Liver (tissue), 7 donors: ENCODE measurements at regions not wholly inside any gene's neighbourhood (a gene's known extent, or its start where the extent isn't known, plus 50 kb on each side); places are given as distances from the start of the nearest gene placed in this dataset.
A peak's percentile ranks its signal among the peaks of the same experiment; 100 is the strongest.
"Not testable (repeated sequence)": the region's sequence is repeated elsewhere in the genome, so short reads cannot be mapped to it uniquely, and the experiment has no call there.

Experiments
- DNase-seq: peaks from one replicate; pipeline ENCODE4 v3.0.0-alpha.2; 2017; ENCODE audit warnings: low spot score
- H3K27ac ChIP-seq, 2 donors: one replicate each; pipeline ENCODE4 v1.7.0; 2013; ENCODE audit warnings: inconsistent platforms in 2 of 2, low read length in 2 of 2, control low read depth in 1 of 2, low read depth in 1 of 2, mild to moderate bottlenecking in 1 of 2
- H3K27me3 ChIP-seq, 4 donors: one replicate each; pipeline versions ENCODE4 v1.6.1 to v1.7.0; 2013; ENCODE audit warnings: low read length in 3 of 4, inconsistent platforms in 1 of 4, mild to moderate bottlenecking in 1 of 4, moderate library complexity in 1 of 4; ENCODE audit not compliant: control insufficient read depth in 4 of 4, insufficient read depth in 4 of 4
- H3K36me3 ChIP-seq, 4 donors: one replicate each; pipeline versions ENCODE4 v1.6.1 to v1.7.0; 2013; ENCODE audit warnings: low read length in 3 of 4, mild to moderate bottlenecking in 3 of 4, low read depth in 1 of 4, moderate library complexity in 1 of 4; ENCODE audit not compliant: control insufficient read depth in 4 of 4, insufficient read depth in 3 of 4
- H3K4me1 ChIP-seq, 4 donors: one replicate each; pipeline versions ENCODE4 v1.6.1 to v1.7.0; 2013; ENCODE audit warnings: low read length in 3 of 4, mild to moderate bottlenecking in 3 of 4, moderate library complexity in 1 of 4; ENCODE audit not compliant: control insufficient read depth in 4 of 4, insufficient read depth in 4 of 4
- H3K4me3 ChIP-seq, 3 donors: one replicate each; pipeline versions ENCODE4 v1.6.1 to v1.7.0; 2013; ENCODE audit warnings: low read length in 3 of 3, control low read depth in 1 of 3, low read depth in 1 of 3, mild to moderate bottlenecking in 1 of 3
- H3K9ac ChIP-seq, 2 donors: one replicate each; pipeline ENCODE4 v1.7.0; 2013; ENCODE audit warnings: low read length in 2 of 2, mild to moderate bottlenecking in 2 of 2, moderate library complexity in 2 of 2, control low read depth in 1 of 2, low read depth in 1 of 2
- H3K9me3 ChIP-seq, 4 donors: one replicate each; pipeline versions ENCODE4 v1.6.1 to v1.7.0; 2013; ENCODE audit warnings: low read length in 3 of 4; ENCODE audit not compliant: control insufficient read depth in 4 of 4
- ATF3 ChIP-seq: IDR thresholded peaks from 2 replicates; pipeline ENCODE4 v1.6.1; 2016; ENCODE audit warnings: antibody characterized with exemption
- FOXA1 ChIP-seq: IDR thresholded peaks from 2 replicates; pipeline ENCODE4 v1.6.1; 2016; ENCODE audit warnings: antibody characterized with exemption
- FOXA2 ChIP-seq: IDR thresholded peaks from 2 replicates; pipeline ENCODE4 v1.6.1; 2016; ENCODE audit warnings: antibody characterized with exemption
- GABPA ChIP-seq, 2 donors: IDR thresholded peaks in 1 of 2; conservative IDR thresholded peaks in 1 of 2; 2 replicates each; pipeline ENCODE4 v1.6.1; 2016; ENCODE audit warnings: antibody characterized with exemption in 2 of 2, mild to moderate bottlenecking in 1 of 2, moderate library complexity in 1 of 2
- HNF4G ChIP-seq: IDR thresholded peaks from 2 replicates; pipeline ENCODE4 v1.6.1; 2016; ENCODE audit warnings: antibody characterized with exemption
- RXRA ChIP-seq, 2 donors: IDR thresholded peaks; 2 replicates each; pipeline ENCODE4 v1.6.1; 2017 to 2018; ENCODE audit warnings: antibody characterized with exemption in 2 of 2, mild to moderate bottlenecking in 1 of 2
- SP1 ChIP-seq: IDR thresholded peaks from 2 replicates; pipeline ENCODE4 v1.6.1; 2018; ENCODE audit warnings: antibody characterized with exemption, mild to moderate bottlenecking
- YY1 ChIP-seq: IDR thresholded peaks from 2 replicates; pipeline ENCODE4 v1.6.1; 2016; ENCODE audit warnings: antibody characterized with exemption, mild to moderate bottlenecking
- WGBS: extraction: QIAGEN DNeasy Blood & Tissue Kit; methylation state at CpG from one replicate; pipeline ENCODE4 v1.1.7; 2013; 5-methylcytosine and 5-hydroxymethylcytosine counted together
- TF ChIP-seq, protein P1 (sequence below): IDR thresholded peaks from 2 replicates; pipeline ENCODE4 v1.6.1; 2016; ENCODE audit warnings: antibody characterized with exemption
- donor health status: healthy.
- donor health status: healthy.
- donor health status: healthy.
- donor health status: healthy.

- 81% methylated on average over 17 of the region's 17 CpGs for WGBS
- H3K36me3 ChIP-seq = no peaks in the 10 kb centered on the region
- H3K4me3 ChIP-seq = no peak overlapping the region
- no peak for TF ChIP-seq ATF3
- TF ChIP-seq FOXA2 = no peak
- TF ChIP-seq SP1 = no peak
- TF ChIP-seq RXRA (IDR thresholded peaks at IDR 0.05) = no peak
- no peak for TF ChIP-seq HNF4G
- TF ChIP-seq YY1 = no peak
- TF ChIP-seq, protein P1, sequence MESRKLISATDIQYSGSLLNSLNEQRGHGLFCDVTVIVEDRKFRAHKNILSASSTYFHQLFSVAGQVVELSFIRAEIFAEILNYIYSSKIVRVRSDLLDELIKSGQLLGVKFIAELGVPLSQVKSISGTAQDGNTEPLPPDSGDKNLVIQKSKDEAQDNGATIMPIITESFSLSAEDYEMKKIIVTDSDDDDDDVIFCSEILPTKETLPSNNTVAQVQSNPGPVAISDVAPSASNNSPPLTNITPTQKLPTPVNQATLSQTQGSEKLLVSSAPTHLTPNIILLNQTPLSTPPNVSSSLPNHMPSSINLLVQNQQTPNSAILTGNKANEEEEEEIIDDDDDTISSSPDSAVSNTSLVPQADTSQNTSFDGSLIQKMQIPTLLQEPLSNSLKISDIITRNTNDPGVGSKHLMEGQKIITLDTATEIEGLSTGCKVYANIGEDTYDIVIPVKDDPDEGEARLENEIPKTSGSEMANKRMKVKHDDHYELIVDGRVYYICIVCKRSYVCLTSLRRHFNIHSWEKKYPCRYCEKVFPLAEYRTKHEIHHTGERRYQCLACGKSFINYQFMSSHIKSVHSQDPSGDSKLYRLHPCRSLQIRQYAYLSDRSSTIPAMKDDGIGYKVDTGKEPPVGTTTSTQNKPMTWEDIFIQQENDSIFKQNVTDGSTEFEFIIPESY = no peak
- H3K27ac ChIP-seq = no peak overlapping the region
- H3K4me1 ChIP-seq = no peaks in the 10 kb centered on the region
- peaks cover 0 to 10% (median 2%) of the 10 kb centered on the region in 4 donors for H3K9me3 ChIP-seq
- no peak overlapping the region for H3K9ac ChIP-seq
- peak; percentile 33 for DNase-seq
- H3K27me3 ChIP-seq = peaks cover 0 to 9% (median 1%) of the 10 kb centered on the region in 4 donors
Measured at GRCh38 chr2:89763254-89763580, 1071.7 kb downstream of the RPIA start.

DNA sequence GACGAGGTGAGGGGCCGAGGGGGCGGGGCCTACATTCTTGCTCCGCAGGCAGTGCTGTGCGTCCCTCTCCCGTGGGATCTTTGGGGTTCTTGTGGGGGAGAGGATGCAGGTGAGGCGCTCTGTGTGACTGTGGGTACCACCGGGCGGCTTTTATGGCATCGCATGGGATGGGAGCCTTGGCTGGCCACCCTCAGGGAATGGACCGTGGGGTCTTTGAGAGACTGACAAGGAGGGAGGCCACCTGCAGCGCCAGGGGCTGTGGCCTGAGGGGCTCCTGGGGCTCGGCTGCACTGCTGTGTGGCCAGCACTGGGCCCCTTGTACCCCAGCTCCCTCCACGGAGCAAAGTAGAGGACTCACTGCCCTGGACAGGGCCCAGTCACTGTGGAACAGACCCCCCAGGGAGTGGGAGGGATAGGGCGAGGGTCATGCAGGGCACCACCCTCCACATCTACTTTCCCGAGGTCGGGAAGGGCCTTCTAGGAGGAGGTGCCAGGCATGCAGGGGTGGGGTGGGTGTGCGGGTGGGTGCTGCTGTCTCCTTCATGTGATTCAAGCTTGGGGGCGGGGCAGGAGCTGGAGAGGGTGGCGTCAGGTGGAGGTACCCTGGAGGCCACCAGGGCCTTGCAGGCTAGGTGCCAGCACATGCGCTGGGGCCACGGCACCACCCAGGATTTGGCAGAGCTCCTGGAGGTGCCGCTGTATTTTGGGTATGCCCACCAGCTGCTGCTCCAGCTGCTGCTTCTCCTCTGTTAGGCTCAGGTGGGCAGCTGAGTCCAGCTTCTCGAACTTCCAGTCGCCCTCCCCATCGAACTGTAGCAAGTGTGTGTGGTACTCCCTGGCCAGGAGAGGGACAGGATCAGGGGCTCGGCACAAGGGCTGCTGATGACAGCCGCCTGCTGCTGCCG is 1072.4 kb downstream of the RPIA start:
- Histone ChIP-seq H3K9me3 (peaks cover 0 to 10% (median 2%) of the 10 kb centered on the region in 4 donors), H3K9ac (no peak overlapping the region), H3K27ac (no peak overlapping the region), H3K4me3 (no peak overlapping the region), H3K27me3 (peaks cover 0 to 9% (median 1%) of the 10 kb centered on the region in 4 donors), H3K4me1 (no peaks in the 10 kb centered on the region), H3K36me3 (no peaks in the 10 kb centered on the region)
- DNase-seq = peak; percentile 33
- TF ChIP-seq ATF3 (no peak), GABPA (IDR thresholded peaks at IDR 0.05 in 1 of 2, conservative IDR thresholded peaks at IDR 0.05 in 1 of 2) (no peak), FOXA1 (no peak)
- TF ChIP-seq, protein P1 = no peak
- 82% methylated on average over 29 of the region's 29 CpGs for WGBS

GRCh38 chr2:89764571-89765360 is 1073.3 kb downstream of the RPIA start:
- H3K36me3 ChIP-seq, H3K4me1 ChIP-seq, H3K27ac ChIP-seq, H3K9me3 ChIP-seq, H3K4me3 ChIP-seq, H3K9ac ChIP-seq, H3K27me3 ChIP-seq: not testable (repeated sequence)
- 86% methylated on average over 20 of the region's 20 CpGs for WGBS
- DNase-seq = peak; percentile 33

- DNase-seq, H3K27me3 ChIP-seq, H3K4me1 ChIP-seq, H3K27ac ChIP-seq, H3K9ac ChIP-seq, H3K4me3 ChIP-seq, H3K36me3 ChIP-seq, H3K9me3 ChIP-seq: not testable (repeated sequence)
- 86% methylated on average over 5 of the region's 5 CpGs for whole genome bisulfite sequencing
Measured at GRCh38 chr2:89765361-89765718, 1073.9 kb downstream of the RPIA start.

DNA sequence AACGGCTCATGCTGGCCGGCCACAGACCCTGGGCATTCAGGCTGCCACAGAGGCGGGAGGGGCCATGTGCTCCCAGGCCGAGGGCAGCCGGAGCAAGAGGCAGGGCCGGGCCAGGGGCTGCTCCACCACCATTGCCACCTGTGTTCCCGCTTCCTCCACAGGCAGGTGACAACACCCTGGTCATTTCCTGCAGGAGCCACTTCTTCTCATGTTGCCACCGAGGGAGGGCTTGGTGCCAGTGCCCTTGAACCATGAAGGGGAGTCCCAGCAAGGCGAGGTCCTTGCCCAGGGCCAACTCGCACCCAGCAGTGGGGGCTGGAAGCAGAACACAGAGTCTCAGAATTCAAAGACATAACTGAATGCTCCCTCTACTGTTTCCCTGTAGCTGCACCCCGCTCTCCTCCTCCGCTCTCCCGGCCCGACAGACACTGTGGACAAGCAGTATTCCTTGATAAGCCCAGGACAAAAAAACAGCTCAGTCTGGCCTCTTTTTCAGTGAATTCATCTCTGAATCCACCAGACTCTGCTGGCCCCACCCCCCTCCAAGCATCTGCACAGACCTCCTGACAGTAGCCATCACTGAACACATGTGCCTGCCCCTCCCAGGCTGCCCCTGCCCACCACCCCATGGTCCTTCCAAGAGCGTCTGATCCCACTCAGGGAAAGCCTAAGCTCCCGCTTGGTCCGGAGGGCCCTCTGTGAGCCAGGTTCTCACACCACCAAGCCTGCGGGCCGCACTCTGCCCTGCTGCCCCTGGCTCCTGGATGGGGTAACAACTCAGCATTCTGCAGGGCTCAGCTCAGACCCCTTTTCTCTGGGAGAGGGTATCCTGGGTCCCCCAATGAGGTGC is 1074.9 kb downstream of the RPIA start:
- not testable (repeated sequence) for H3K9ac ChIP-seq, H3K27ac ChIP-seq, H3K36me3 ChIP-seq, H3K4me1 ChIP-seq, DNase-seq, H3K27me3 ChIP-seq, H3K4me3 ChIP-seq, H3K9me3 ChIP-seq
- 79% methylated on average over 19 of the region's 19 CpGs for WGBS
